BJ (cell line): ENCODE measurements at regions not wholly inside any gene's neighbourhood (a gene's known extent, or its start where the extent isn't known, plus 50 kb on each side); places are given as distances from the start of the nearest gene placed in this dataset.
"Not testable (repeated sequence)": the region's sequence is repeated elsewhere in the genome, so short reads cannot be mapped to it uniquely, and the experiment has no call there.

Experiments used
- CTCF ChIA-PET: fragments of 350-600 bp; formaldehyde crosslinking; extraction: SDS; loops from one replicate; lab custom pipeline; 2021; ENCODE audit warnings: antibody characterized with exemption, inconsistent platforms; lab: Yijun Ruan, JAX
- POLR2A ChIA-PET: fragments of 300-600 bp; sonication (Branson Sonifier 250); formaldehyde crosslinking; extraction: SDS; loops from one replicate; lab custom pipeline; 2021; ENCODE audit warnings: antibody characterized with exemption; lab: Charles Lee
- DNase-seq: peaks from one replicate; pipeline ENCODE4 v3.0.0-alpha.2; 2011; ENCODE audit warnings: low read depth
- H3K27me3 ChIP-seq: 2 replicates; pipeline ENCODE4 v1.6.0; 2011; ENCODE audit warnings: low read length; ENCODE audit not compliant: control insufficient read depth, insufficient read depth
- H3K36me3 ChIP-seq: 2 replicates; pipeline ENCODE4 v1.5.1; 2011; ENCODE audit warnings: low read length; ENCODE audit not compliant: control insufficient read depth, insufficient read depth
- H3K4me3 ChIP-seq: 2 replicates; pipeline ENCODE4 v1.5.1; 2011; ENCODE audit warnings: low read depth, mild to moderate bottlenecking, control low read depth, low read length
- TF ChIP-seq, protein P1 (sequence below): IDR thresholded peaks from 2 replicates; pipeline ENCODE4 v1.5.1; 2011; ENCODE audit warnings: low read depth, mild to moderate bottlenecking, control low read depth, inconsistent platforms, low read length, moderate library complexity; ENCODE audit not compliant: insufficient read depth

DNA sequence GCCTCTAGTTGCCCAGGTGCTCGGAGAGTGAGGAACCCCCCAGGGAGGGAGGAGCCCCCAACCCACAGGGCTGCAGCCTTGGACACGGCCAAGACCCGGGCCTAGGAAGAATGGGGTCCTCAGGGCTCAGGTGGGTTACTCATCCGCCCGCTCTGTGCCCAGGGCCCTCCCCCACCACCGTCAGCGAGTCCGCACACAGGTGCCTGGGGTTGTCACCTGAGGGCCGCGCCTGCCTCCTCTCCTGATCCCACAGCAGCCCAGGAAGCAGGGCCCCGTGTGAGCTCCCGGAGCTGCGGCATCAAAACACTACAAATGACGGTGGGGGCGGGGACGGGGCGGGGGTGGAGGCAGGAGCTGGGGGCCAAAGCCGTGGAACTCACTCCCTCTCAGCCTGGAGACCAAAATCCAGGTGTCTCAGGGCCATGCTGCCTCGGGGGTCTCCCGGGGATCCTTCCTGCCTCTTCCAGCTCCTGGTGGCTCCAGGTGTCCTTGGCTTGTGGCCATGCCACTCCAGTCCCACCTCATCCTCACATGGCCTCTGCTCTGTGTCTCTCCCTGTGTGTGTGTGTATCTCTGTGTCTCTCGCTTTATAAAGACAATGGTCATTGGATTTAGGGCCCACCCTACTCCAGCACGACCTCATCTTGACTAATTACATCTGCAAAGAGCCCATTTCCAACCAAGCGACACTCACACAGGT lies 172.7 kb downstream of the NPIPB11 start:
- DNase-seq, POLR2A ChIA-PET, H3K36me3 ChIP-seq, H3K4me3 ChIP-seq, CTCF ChIA-PET, H3K27me3 ChIP-seq: not testable (repeated sequence)

DNA sequence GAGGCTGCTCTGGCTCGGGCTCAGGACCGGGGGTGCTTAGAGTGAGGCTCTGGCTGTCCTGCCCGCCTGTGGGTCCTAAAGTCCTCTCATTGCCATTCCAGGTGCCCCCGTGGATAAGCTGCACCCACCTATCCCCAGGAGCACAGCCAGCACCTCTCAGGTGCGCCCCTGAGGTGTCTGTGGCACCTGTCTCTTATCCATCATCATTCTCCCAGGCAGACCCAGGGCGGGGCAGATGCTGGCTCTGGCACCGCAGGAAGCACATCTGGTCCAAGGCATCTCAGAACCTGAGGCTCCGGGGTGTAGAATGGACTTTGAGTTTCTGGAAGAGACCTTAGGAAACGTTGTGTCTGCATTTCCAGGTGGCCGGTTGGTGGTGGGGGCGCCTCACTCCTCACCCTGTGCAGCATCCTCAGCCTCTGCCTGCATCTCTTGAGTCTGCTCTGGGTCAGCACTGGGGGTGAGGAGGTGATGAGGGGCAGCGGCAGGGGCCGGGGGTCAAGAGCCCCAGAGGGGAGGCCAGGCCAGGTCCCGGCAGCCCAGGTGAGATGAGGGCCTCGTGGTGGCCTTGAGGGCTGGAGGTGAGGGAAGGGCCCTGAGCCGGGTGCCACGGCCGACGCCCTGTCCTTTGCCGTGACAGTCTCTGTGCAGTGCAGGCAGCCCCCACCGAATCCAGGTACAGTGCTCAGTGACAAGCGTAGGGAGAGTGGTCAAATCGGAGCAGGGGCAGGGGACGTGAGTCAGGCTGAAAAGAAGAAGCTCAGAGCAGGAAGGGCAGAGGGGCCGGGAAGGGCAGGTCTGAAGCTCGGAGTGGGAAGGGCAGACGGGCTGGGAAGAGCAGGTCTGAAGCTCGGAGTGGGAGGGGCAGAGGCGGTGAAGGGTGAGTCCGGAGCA lies 173.5 kb downstream of the NPIPB11 start:
- TF ChIP-seq, protein P1, sequence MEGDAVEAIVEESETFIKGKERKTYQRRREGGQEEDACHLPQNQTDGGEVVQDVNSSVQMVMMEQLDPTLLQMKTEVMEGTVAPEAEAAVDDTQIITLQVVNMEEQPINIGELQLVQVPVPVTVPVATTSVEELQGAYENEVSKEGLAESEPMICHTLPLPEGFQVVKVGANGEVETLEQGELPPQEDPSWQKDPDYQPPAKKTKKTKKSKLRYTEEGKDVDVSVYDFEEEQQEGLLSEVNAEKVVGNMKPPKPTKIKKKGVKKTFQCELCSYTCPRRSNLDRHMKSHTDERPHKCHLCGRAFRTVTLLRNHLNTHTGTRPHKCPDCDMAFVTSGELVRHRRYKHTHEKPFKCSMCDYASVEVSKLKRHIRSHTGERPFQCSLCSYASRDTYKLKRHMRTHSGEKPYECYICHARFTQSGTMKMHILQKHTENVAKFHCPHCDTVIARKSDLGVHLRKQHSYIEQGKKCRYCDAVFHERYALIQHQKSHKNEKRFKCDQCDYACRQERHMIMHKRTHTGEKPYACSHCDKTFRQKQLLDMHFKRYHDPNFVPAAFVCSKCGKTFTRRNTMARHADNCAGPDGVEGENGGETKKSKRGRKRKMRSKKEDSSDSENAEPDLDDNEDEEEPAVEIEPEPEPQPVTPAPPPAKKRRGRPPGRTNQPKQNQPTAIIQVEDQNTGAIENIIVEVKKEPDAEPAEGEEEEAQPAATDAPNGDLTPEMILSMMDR, result no peak
- H3K27me3 ChIP-seq, result no peaks in the 10 kb centered on the region
- CTCF ChIA-PET, result no interaction called here
- POLR2A ChIA-PET, result no interaction called here
- no peak overlapping the region for H3K4me3 ChIP-seq
- no peaks in the 10 kb centered on the region for H3K36me3 ChIP-seq
- no peak for DNase-seq

DNA sequence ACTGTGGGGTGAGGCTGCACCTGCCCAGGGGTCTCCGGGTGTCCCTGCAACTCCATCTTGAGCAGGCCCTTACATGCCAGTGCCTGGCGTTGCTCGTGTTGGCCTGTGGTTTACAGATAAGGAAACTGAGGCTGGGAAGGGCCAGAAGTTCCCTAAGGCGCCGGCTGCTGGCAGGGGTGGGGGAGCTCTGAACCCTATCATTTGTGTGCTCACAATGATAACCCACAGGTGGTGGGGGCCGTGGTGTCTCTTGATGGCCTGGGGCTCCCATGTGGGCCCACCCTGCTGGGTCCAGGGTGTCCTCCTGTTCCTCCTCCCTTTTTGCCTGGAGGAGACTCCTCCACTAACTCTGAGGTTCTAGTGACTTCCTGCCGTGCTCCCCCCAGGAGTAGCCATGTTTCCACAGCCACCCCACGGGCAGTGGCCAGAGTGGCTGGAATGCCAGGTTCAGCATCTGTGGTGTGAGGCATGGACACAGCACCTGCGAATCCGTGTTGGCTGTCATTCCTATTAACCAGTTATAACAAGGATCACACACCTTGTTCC lies 174.3 kb downstream of the NPIPB11 start:
- POLR2A ChIA-PET, H3K27me3 ChIP-seq, H3K4me3 ChIP-seq, DNase-seq, CTCF ChIA-PET, H3K36me3 ChIP-seq: not testable (repeated sequence)

DNA sequence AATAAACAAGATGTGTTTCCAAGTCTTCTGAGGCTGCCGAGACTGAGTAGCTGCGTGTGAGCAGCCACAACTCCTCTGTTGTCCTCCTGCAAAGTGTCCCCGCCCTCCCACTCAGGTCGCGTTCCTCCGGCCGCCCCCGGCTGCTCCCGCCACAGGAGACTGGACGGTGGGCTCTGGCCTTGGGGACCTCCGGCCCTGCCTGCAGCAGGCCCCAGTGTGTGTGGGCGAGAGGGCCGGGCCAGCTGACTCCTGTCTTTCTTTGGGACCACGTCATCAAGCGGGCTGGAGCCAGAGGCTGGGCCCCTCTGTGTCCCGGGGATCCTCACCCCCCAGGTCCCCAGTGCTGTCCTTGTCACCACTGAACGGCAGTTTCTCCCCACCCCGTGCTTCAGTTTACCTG lies 175.3 kb downstream of the NPIPB11 start:
- ChIA-PET POLR2A (interaction anchor here (0.6 kb wide), 1 partner anchor 24 kb away, joined by 3 read pairs; no protein-coding TSS in a partner anchor), CTCF (no interaction called here)
- H3K4me3 ChIP-seq, result no peak overlapping the region
- H3K27me3 ChIP-seq, result no peaks in the 10 kb centered on the region
- DNase-seq, result no peak
- no peaks in the 10 kb centered on the region for H3K36me3 ChIP-seq
- TF ChIP-seq, protein P1, result no peak

DNA sequence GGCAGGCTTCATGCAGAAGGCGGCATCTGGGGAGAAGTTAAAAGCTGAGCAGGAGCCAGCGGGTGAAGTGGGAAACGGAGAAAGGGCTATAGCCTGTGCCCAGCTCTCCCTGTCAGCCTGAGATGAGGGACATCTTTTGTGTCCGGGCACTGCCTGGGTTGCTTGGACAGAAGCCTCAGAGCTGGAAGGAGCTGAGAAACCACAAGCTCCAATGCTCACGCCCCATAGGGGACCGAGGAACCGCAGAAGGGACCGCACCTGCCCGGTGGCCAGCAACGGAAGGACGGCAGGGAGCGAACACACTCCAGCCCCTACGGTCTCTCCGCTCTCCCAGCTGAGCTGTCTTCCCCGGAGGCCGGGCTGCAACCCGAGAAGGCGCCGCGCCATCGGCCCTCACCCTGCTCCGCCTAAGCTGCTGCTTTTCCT lies 175.8 kb downstream of the NPIPB11 start:
- ChIA-PET POLR2A (interaction anchor here (0.6 kb wide), 1 partner anchor 25 kb away, joined by 3 read pairs; no protein-coding TSS in a partner anchor), CTCF (no interaction called here)
- DNase-seq, result no peak
- Histone ChIP-seq H3K27me3 (no peaks in the 10 kb centered on the region), H3K36me3 (no peaks in the 10 kb centered on the region), H3K4me3 (no peak overlapping the region)
- TF ChIP-seq, protein P1, result no peak

DNA sequence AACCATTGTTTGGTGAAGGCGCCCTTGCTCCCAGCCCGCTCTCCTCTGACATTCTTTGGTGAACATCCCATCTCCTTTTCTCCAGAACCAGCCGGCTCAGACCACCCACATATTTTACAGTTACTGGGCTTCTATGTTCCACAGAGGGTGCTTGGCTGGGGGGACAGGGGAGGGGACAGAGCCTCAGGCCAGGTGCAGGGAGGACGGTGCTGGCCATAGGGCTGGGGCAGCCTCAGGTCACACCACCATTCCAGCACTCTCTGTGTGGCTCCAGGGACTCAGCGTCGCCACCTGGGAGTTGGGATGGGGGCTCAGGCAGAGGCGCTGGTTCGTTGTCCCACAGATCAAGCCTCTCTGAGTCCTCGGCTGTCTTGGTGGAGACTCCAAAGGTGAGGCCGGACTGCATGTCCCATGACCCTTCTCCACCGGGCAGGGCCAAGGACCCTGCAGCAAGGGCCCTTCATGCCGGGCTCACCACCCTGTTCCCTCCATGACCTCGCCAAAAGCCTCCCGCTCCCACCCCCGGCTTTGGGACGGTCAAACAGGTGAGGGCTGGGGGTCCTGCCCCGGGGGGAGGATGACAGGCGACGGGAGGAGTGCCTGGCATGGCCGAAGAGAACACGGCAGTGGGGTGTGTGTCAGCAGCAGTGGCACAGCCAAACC lies 176.4 kb downstream of the NPIPB11 start:
- CTCF ChIA-PET, H3K4me3 ChIP-seq, DNase-seq, H3K27me3 ChIP-seq, H3K36me3 ChIP-seq: not testable (repeated sequence)
- POLR2A ChIA-PET, result interaction anchor here (0.6 kb wide), 1 partner anchor 35 kb away, joined by 3 read pairs; no protein-coding TSS in a partner anchor

DNA sequence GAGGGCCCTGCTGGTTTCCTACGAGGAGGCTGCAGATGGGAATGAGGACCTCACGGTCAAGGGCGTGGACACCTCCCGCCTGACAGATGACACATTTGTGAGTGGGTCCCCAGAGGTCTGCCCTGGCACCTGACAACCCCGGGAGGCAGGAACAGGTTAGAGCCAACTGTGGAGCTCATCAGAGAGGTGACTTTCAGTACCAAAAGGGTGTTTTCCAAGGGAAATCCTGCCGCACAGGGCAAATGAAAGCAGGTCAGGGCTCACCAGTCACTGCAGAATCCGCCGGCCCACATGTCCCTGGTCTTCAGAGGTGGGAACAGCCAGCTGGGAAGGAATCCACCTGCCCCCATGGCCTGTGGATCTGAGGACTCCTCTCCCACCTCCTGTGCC lies 176.9 kb downstream of the NPIPB11 start:
- POLR2A ChIA-PET, result interaction anchor here (0.6 kb wide), 1 partner anchor 34 kb away, joined by 3 read pairs; no protein-coding TSS in a partner anchor
- H3K36me3 ChIP-seq, H3K27me3 ChIP-seq, DNase-seq, H3K4me3 ChIP-seq, CTCF ChIA-PET: not testable (repeated sequence)

- DNase-seq, H3K4me3 ChIP-seq, CTCF ChIA-PET, POLR2A ChIA-PET, H3K36me3 ChIP-seq, H3K27me3 ChIP-seq: not testable (repeated sequence)
Measured at GRCh38 chr16:29228664-29229611, 177.6 kb downstream of the NPIPB11 start.
